ENCODE measurements at regions not wholly inside any gene's neighbourhood (a gene's known extent, or its start where the extent isn't known, plus 50 kb on each side); places are given as distances from the start of the nearest gene placed in this dataset.

DNA sequence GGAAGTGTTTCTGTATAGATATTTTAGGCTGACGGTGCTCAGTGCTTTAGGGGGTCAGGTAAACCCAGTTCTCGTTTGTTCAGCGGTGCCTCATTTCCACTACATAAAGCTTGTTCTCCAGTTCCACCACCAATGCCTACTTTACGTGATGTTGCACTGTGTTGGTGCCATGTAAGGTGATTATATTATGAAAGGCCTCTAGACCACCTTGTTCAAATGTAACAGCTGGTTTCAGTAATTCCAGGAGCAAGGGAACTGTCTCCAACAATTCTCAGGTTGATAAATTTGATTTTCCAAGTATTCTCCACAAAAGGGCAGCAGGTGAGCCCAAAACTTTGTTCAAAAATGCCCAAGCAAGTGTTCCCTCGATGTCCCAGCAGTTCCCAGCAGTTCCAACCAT lies 83.7 kb upstream of the SEPTIN5 start:
- TF ChIP-seq, protein P1, sequence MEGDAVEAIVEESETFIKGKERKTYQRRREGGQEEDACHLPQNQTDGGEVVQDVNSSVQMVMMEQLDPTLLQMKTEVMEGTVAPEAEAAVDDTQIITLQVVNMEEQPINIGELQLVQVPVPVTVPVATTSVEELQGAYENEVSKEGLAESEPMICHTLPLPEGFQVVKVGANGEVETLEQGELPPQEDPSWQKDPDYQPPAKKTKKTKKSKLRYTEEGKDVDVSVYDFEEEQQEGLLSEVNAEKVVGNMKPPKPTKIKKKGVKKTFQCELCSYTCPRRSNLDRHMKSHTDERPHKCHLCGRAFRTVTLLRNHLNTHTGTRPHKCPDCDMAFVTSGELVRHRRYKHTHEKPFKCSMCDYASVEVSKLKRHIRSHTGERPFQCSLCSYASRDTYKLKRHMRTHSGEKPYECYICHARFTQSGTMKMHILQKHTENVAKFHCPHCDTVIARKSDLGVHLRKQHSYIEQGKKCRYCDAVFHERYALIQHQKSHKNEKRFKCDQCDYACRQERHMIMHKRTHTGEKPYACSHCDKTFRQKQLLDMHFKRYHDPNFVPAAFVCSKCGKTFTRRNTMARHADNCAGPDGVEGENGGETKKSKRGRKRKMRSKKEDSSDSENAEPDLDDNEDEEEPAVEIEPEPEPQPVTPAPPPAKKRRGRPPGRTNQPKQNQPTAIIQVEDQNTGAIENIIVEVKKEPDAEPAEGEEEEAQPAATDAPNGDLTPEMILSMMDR (IDR thresholded peaks at IDR 0.05; ENCODE audit: low read depth, low read length), result no peak
- no peak for TF ChIP-seq EZH2phosphoT487 (IDR thresholded peaks at IDR 0.05; ENCODE audit: low read depth)
